Progenitor cell of endocrine pancreas (in vitro differentiated cells): ENCODE measurements at regions not wholly inside any gene's neighbourhood (a gene's known extent, or its start where the extent isn't known, plus 50 kb on each side); places are given as distances from the start of the nearest gene placed in this dataset.

ENCODE experiments used
- DNase-seq: peaks from one replicate; pipeline ENCODE4 v3.0.0; 2021; ENCODE audit warnings: low spot score; ENCODE audit not compliant: unreplicated experiment
- H3K27ac Mint-ChIP-seq: 2 replicates; pipeline ENCODE4 v1.8.0; 2021; ENCODE audit warnings: mild to moderate bottlenecking, moderate library complexity, mixed read lengths
- H3K27me3 Mint-ChIP-seq: 2 replicates; pipeline ENCODE4 v1.8.0; 2021; ENCODE audit warnings: mixed read lengths
- H3K36me3 Mint-ChIP-seq: 2 replicates; pipeline ENCODE4 v1.8.0; 2022; ENCODE audit warnings: mixed read lengths; ENCODE audit not compliant: insufficient read depth
- H3K4me1 Mint-ChIP-seq: 2 replicates; pipeline ENCODE4 v1.8.0; 2021; ENCODE audit warnings: low read depth, mixed read lengths
- H3K4me3 Mint-ChIP-seq: 2 replicates; pipeline ENCODE4 v1.8.0; 2021; ENCODE audit warnings: low read depth, mild to moderate bottlenecking, moderate library complexity, mixed read lengths
- H3K9me3 Mint-ChIP-seq: 2 replicates; pipeline ENCODE4 v1.8.0; 2021; ENCODE audit warnings: low read depth, mixed read lengths
- TF ChIP-seq, protein P1 (sequence below): fragments of 200-600 bp; sonication (generic); IDR thresholded peaks from one replicate; pipeline ENCODE4 v1.5.0; 2021; ENCODE audit warnings: antibody characterized with exemption, mild to moderate bottlenecking; ENCODE audit not compliant: unreplicated experiment

DNA sequence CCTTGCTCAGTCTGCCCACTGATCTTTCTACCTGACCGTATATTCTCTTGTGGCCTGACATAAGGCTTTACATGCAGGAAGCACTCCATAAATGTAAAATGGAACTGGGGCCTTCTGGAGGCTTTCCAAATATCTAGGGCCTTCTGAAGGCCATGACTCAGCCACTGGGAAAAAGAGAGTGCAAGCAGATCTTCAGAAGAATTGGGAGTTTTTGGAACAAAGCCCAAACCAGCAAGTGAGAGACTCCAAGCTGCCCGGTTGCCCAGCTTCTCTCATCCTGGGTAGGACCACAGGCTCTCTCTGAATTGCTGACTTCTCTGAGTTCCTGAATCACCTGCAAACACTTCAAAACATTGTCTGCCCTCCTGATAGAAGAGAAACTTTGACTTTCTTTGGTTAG is 107.9 kb upstream of the BMAL1 start:
- Mint-ChIP-seq H3K9me3 (no peaks in the 10 kb centered on the region), H3K4me1 (peaks cover 2% of the 10 kb centered on the region), H3K36me3 (no peaks in the 10 kb centered on the region), H3K4me3 (no peak overlapping the region), H3K27me3 (peaks cover 9% of the 10 kb centered on the region), H3K27ac (no peak overlapping the region)
- TF ChIP-seq, protein P1, sequence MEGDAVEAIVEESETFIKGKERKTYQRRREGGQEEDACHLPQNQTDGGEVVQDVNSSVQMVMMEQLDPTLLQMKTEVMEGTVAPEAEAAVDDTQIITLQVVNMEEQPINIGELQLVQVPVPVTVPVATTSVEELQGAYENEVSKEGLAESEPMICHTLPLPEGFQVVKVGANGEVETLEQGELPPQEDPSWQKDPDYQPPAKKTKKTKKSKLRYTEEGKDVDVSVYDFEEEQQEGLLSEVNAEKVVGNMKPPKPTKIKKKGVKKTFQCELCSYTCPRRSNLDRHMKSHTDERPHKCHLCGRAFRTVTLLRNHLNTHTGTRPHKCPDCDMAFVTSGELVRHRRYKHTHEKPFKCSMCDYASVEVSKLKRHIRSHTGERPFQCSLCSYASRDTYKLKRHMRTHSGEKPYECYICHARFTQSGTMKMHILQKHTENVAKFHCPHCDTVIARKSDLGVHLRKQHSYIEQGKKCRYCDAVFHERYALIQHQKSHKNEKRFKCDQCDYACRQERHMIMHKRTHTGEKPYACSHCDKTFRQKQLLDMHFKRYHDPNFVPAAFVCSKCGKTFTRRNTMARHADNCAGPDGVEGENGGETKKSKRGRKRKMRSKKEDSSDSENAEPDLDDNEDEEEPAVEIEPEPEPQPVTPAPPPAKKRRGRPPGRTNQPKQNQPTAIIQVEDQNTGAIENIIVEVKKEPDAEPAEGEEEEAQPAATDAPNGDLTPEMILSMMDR, result no peak
- no peak for DNase-seq

- TF ChIP-seq, protein P1, result no peak
- no peak overlapping the region for H3K4me3 Mint-ChIP-seq
- no peak for DNase-seq
- H3K27me3 Mint-ChIP-seq, result no peaks in the 10 kb centered on the region
- no peak overlapping the region for H3K27ac Mint-ChIP-seq
- peaks cover 1% of the 10 kb centered on the region for H3K4me1 Mint-ChIP-seq
- no peaks in the 10 kb centered on the region for H3K36me3 Mint-ChIP-seq
- no peaks in the 10 kb centered on the region for H3K9me3 Mint-ChIP-seq
Measured at GRCh38 chr11:13174090-13174489, 103.5 kb upstream of the BMAL1 start.

- H3K4me1 Mint-ChIP-seq, result peaks cover 13% of the 10 kb centered on the region
- H3K27ac Mint-ChIP-seq, result no peak overlapping the region
- no peaks in the 10 kb centered on the region for H3K27me3 Mint-ChIP-seq
- peaks cover 6% of the 10 kb centered on the region for H3K9me3 Mint-ChIP-seq
- peaks cover 3% of the 10 kb centered on the region for H3K36me3 Mint-ChIP-seq
- DNase-seq, result no peak
- TF ChIP-seq, protein P1, result peak; percentile 47
- no peak overlapping the region for H3K4me3 Mint-ChIP-seq
Measured at GRCh38 chr11:13183094-13183825, 94.3 kb upstream of the BMAL1 start.

DNA sequence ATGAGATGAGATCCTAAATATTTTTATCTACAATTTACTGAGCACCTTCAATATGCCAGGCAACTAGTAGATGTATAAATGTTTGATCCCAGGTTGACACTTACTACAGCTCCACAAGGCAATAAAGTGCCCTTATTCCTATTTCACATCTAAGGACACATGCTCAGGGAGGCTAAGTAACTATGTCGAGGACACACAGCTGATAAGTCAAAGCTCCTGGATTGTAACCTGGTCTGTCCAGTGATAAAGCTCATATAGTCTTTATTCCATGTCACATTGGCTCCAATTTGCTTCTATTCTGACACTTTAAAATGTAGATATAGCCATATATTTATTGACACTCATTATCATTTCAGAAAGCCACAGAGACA is 93.8 kb upstream of the BMAL1 start:
- DNase-seq, result no peak
- H3K36me3 Mint-ChIP-seq, result peaks cover 7% of the 10 kb centered on the region
- H3K27ac Mint-ChIP-seq, result no peak overlapping the region
- H3K9me3 Mint-ChIP-seq, result peaks cover 11% of the 10 kb centered on the region
- TF ChIP-seq, protein P1, result no peak
- H3K4me3 Mint-ChIP-seq, result no peak overlapping the region
- peaks cover 13% of the 10 kb centered on the region for H3K4me1 Mint-ChIP-seq
- no peaks in the 10 kb centered on the region for H3K27me3 Mint-ChIP-seq

DNA sequence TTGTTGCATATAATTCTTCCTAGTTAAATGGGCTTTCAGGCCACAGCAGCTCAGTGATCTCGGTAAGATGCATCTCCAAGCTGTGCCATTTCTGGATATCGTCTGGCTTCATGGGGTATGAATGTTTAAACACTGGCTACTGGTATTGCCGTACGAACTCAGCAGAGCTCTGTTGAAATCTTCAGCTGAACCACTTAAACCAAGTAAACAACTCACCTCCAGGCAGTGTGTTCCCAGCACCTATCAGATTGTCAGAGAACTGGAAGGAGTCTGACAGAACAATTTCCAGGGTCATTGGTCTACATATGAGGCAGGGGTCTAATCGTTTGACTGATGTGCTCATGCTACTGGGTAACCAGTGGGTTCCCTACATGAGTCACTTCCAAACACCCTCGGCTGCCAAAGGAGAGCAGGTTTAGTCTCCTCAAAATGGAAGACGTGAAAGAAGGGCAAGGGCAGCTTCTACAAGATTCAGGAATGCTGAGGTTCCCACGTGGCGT is 93.2 kb upstream of the BMAL1 start:
- DNase-seq, result no peak
- H3K36me3 Mint-ChIP-seq, result peaks cover 7% of the 10 kb centered on the region
- no peak overlapping the region for H3K4me3 Mint-ChIP-seq
- peak overlapping the region; percentile 69 for H3K27ac Mint-ChIP-seq
- H3K4me1 Mint-ChIP-seq, result peaks cover 13% of the 10 kb centered on the region
- H3K9me3 Mint-ChIP-seq, result peaks cover 12% of the 10 kb centered on the region
- TF ChIP-seq, protein P1, result no peak
- no peaks in the 10 kb centered on the region for H3K27me3 Mint-ChIP-seq
